ENCODE measurements at regions not wholly inside any gene's neighbourhood (a gene's known extent, or its start where the extent isn't known, plus 50 kb on each side); places are given as distances from the start of the nearest gene placed in this dataset.

- TF ChIP-seq CTCF (IDR thresholded peaks at IDR 0.05) (peak in 1 of 4 experiments; percentile 20), POLR2A (IDR thresholded peaks at IDR 0.05) (no peak)
Measured at GRCh38 chr1:170436928-170437327, 95.0 kb upstream of the GORAB start.
